ENCODE measurements at regions not wholly inside any gene's neighbourhood (a gene's known extent, or its start where the extent isn't known, plus 50 kb on each side); places are given as distances from the start of the nearest gene placed in this dataset.

GRCh38 chrX:40380655-40381488, 199.9 kb upstream of the ATP6AP2 start:
- H2AFZ ChIP-seq (ENCODE audit: low read depth, low read length, severe bottlenecking), result no peak overlapping the region
- no peaks in the 10 kb centered on the region for H3K9me3 ChIP-seq (ENCODE audit: insufficient read depth, low read length)
- H3K27me3 ChIP-seq (ENCODE audit: low read length), result no peaks in the 10 kb centered on the region
- H3K9ac ChIP-seq (ENCODE audit: low read length), result no peak overlapping the region
- no peaks in the 10 kb centered on the region for H3F3A ChIP-seq (ENCODE audit: insufficient read depth)
- no peak for TF ChIP-seq CTCF (IDR thresholded peaks at IDR 0.05; ENCODE audit: insufficient read depth, low read length, poor library complexity, severe bottlenecking)
- no peak for TF ChIP-seq EZH2phosphoT487 (conservative IDR thresholded peaks at IDR 0.05; ENCODE audit: low read length)
- H3K4me2 ChIP-seq (ENCODE audit: low read depth, low read length, poor library complexity, severe bottlenecking), result no peak overlapping the region
- H3K36me3 ChIP-seq (ENCODE audit: low read length), result no peaks in the 10 kb centered on the region
- no peaks in the 10 kb centered on the region for H3K79me2 ChIP-seq (ENCODE audit: insufficient read depth, low read length)
- no peak overlapping the region for H3K27ac ChIP-seq (ENCODE audit: low read depth, low read length)
- H3K9me2 ChIP-seq (replicated peaks; ENCODE audit: insufficient read depth, low read length), result no peaks in the 10 kb centered on the region
- H3K4me3 ChIP-seq (ENCODE audit: insufficient read depth, low read length, poor library complexity, severe bottlenecking), result no peak overlapping the region
- no peaks in the 10 kb centered on the region for H4K20me1 ChIP-seq (ENCODE audit: low read depth, low read length)

- Histone ChIP-seq H3K27ac (ENCODE audit: low read depth, low read length) (no peak overlapping the region), H3F3A (ENCODE audit: insufficient read depth) (no peaks in the 10 kb centered on the region), H3K4me3 (ENCODE audit: insufficient read depth, low read length, poor library complexity, severe bottlenecking) (no peak overlapping the region), H4K20me1 (ENCODE audit: low read depth, low read length) (no peaks in the 10 kb centered on the region), H2AFZ (ENCODE audit: low read depth, low read length, severe bottlenecking) (no peak overlapping the region), H3K27me3 (ENCODE audit: low read length) (no peaks in the 10 kb centered on the region), H3K79me2 (ENCODE audit: insufficient read depth, low read length) (no peaks in the 10 kb centered on the region), H3K9me3 (ENCODE audit: insufficient read depth, low read length) (no peaks in the 10 kb centered on the region), H3K4me2 (ENCODE audit: low read depth, low read length, poor library complexity, severe bottlenecking) (no peak overlapping the region), H3K9ac (ENCODE audit: low read length) (no peak overlapping the region), H3K9me2 (replicated peaks; ENCODE audit: insufficient read depth, low read length) (no peaks in the 10 kb centered on the region), H3K36me3 (ENCODE audit: low read length) (no peaks in the 10 kb centered on the region)
- TF ChIP-seq CTCF (IDR thresholded peaks at IDR 0.05; ENCODE audit: insufficient read depth, low read length, poor library complexity, severe bottlenecking) (no peak), EZH2phosphoT487 (conservative IDR thresholded peaks at IDR 0.05; ENCODE audit: low read length) (no peak)
Observed at GRCh38 chrX:40377684-40378083, 203.1 kb upstream of the ATP6AP2 start.

GRCh38 chrX:40374486-40374885, 206.3 kb upstream of the ATP6AP2 start:
- no peaks in the 10 kb centered on the region for H3K9me2 ChIP-seq (replicated peaks; ENCODE audit: insufficient read depth, low read length)
- no peaks in the 10 kb centered on the region for H3K79me2 ChIP-seq (ENCODE audit: insufficient read depth, low read length)
- H3F3A ChIP-seq (ENCODE audit: insufficient read depth), result no peaks in the 10 kb centered on the region
- H3K9ac ChIP-seq (ENCODE audit: low read length), result no peak overlapping the region
- no peaks in the 10 kb centered on the region for H3K9me3 ChIP-seq (ENCODE audit: insufficient read depth, low read length)
- TF ChIP-seq EZH2phosphoT487 (conservative IDR thresholded peaks at IDR 0.05; ENCODE audit: low read length) (no peak), CTCF (IDR thresholded peaks at IDR 0.05; ENCODE audit: insufficient read depth, low read length, poor library complexity, severe bottlenecking) (no peak)
- H3K4me3 ChIP-seq (ENCODE audit: insufficient read depth, low read length, poor library complexity, severe bottlenecking), result no peak overlapping the region
- no peak overlapping the region for H3K4me2 ChIP-seq (ENCODE audit: low read depth, low read length, poor library complexity, severe bottlenecking)
- no peak overlapping the region for H3K27ac ChIP-seq (ENCODE audit: low read depth, low read length)
- no peaks in the 10 kb centered on the region for H3K36me3 ChIP-seq (ENCODE audit: low read length)
- no peaks in the 10 kb centered on the region for H3K27me3 ChIP-seq (ENCODE audit: low read length)
- H4K20me1 ChIP-seq (ENCODE audit: low read depth, low read length), result no peaks in the 10 kb centered on the region
- no peak overlapping the region for H2AFZ ChIP-seq (ENCODE audit: low read depth, low read length, severe bottlenecking)

All from SU-DHL-6 (cell line).